ENCODE measurements at regions not wholly inside any gene's neighbourhood (a gene's known extent, or its start where the extent isn't known, plus 50 kb on each side); places are given as distances from the start of the nearest gene placed in this dataset.

GRCh38 chr11:70603756-70604211, 205.5 kb downstream of the CTTN start:
- H3K9me3 ChIP-seq (ENCODE audit: low read length) = no peaks in the 10 kb centered on the region
- no peaks in the 10 kb centered on the region for H3K27me3 ChIP-seq (ENCODE audit: insufficient read depth, low read depth, low read length)
- no peak overlapping the region for H3K4me3 ChIP-seq (ENCODE audit: low read length)
- H3K4me2 ChIP-seq (ENCODE audit: low read length) = no peak overlapping the region
- no peaks in the 10 kb centered on the region for H3K36me3 ChIP-seq (ENCODE audit: insufficient read depth, low read length)
- peaks cover 5% of the 10 kb centered on the region for H4K20me1 ChIP-seq (ENCODE audit: insufficient read depth)
- H3K27ac ChIP-seq (ENCODE audit: low read length) = no peak overlapping the region
- H3F3A ChIP-seq (ENCODE audit: insufficient read depth, low read length, poor library complexity, severe bottlenecking) = no peaks in the 10 kb centered on the region
- peaks cover 2% of the 10 kb centered on the region for H3K79me2 ChIP-seq (replicated peaks; ENCODE audit: insufficient read depth, low read length)
- no peaks in the 10 kb centered on the region for H3K9me2 ChIP-seq (ENCODE audit: insufficient read depth, low read length)
- no peak overlapping the region for H3K9ac ChIP-seq (ENCODE audit: low read length)
- no peak for TF ChIP-seq TAF1 (IDR thresholded peaks at IDR 0.05; ENCODE audit: low read depth)
- TF ChIP-seq, protein P1, sequence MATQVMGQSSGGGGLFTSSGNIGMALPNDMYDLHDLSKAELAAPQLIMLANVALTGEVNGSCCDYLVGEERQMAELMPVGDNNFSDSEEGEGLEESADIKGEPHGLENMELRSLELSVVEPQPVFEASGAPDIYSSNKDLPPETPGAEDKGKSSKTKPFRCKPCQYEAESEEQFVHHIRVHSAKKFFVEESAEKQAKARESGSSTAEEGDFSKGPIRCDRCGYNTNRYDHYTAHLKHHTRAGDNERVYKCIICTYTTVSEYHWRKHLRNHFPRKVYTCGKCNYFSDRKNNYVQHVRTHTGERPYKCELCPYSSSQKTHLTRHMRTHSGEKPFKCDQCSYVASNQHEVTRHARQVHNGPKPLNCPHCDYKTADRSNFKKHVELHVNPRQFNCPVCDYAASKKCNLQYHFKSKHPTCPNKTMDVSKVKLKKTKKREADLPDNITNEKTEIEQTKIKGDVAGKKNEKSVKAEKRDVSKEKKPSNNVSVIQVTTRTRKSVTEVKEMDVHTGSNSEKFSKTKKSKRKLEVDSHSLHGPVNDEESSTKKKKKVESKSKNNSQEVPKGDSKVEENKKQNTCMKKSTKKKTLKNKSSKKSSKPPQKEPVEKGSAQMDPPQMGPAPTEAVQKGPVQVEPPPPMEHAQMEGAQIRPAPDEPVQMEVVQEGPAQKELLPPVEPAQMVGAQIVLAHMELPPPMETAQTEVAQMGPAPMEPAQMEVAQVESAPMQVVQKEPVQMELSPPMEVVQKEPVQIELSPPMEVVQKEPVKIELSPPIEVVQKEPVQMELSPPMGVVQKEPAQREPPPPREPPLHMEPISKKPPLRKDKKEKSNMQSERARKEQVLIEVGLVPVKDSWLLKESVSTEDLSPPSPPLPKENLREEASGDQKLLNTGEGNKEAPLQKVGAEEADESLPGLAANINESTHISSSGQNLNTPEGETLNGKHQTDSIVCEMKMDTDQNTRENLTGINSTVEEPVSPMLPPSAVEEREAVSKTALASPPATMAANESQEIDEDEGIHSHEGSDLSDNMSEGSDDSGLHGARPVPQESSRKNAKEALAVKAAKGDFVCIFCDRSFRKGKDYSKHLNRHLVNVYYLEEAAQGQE (IDR thresholded peaks at IDR 0.05; ENCODE audit: borderline replicate concordance) = no peak
- TF ChIP-seq, protein P2, sequence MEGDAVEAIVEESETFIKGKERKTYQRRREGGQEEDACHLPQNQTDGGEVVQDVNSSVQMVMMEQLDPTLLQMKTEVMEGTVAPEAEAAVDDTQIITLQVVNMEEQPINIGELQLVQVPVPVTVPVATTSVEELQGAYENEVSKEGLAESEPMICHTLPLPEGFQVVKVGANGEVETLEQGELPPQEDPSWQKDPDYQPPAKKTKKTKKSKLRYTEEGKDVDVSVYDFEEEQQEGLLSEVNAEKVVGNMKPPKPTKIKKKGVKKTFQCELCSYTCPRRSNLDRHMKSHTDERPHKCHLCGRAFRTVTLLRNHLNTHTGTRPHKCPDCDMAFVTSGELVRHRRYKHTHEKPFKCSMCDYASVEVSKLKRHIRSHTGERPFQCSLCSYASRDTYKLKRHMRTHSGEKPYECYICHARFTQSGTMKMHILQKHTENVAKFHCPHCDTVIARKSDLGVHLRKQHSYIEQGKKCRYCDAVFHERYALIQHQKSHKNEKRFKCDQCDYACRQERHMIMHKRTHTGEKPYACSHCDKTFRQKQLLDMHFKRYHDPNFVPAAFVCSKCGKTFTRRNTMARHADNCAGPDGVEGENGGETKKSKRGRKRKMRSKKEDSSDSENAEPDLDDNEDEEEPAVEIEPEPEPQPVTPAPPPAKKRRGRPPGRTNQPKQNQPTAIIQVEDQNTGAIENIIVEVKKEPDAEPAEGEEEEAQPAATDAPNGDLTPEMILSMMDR (IDR thresholded peaks at IDR 0.05; ENCODE audit: poor library complexity, severe bottlenecking) = no peak
- no peak for TF ChIP-seq MXI1 (conservative IDR thresholded peaks at IDR 0.05; ENCODE audit: poor library complexity, severe bottlenecking)
- H2AFZ ChIP-seq (ENCODE audit: low read depth, low read length) = no peak overlapping the region

GRCh38 chr11:70604221-70604620, 205.9 kb downstream of the CTTN start:
- no peaks in the 10 kb centered on the region for H3K27me3 ChIP-seq (ENCODE audit: insufficient read depth, low read depth, low read length)
- H3K4me3 ChIP-seq (ENCODE audit: low read length) = no peak overlapping the region
- H3F3A ChIP-seq (ENCODE audit: insufficient read depth, low read length, poor library complexity, severe bottlenecking) = no peaks in the 10 kb centered on the region
- no peaks in the 10 kb centered on the region for H3K36me3 ChIP-seq (ENCODE audit: insufficient read depth, low read length)
- no peak overlapping the region for H3K9ac ChIP-seq (ENCODE audit: low read length)
- no peak overlapping the region for H3K27ac ChIP-seq (ENCODE audit: low read length)
- H3K9me2 ChIP-seq (ENCODE audit: insufficient read depth, low read length) = no peaks in the 10 kb centered on the region
- peaks cover 2% of the 10 kb centered on the region for H3K79me2 ChIP-seq (replicated peaks; ENCODE audit: insufficient read depth, low read length)
- no peak overlapping the region for H3K4me2 ChIP-seq (ENCODE audit: low read length)
- H4K20me1 ChIP-seq (ENCODE audit: insufficient read depth) = peaks cover 5% of the 10 kb centered on the region
- no peaks in the 10 kb centered on the region for H3K9me3 ChIP-seq (ENCODE audit: low read length)
- H2AFZ ChIP-seq (ENCODE audit: low read depth, low read length) = no peak overlapping the region
- TF ChIP-seq MXI1 (conservative IDR thresholded peaks at IDR 0.05; ENCODE audit: poor library complexity, severe bottlenecking) = no peak
- TF ChIP-seq EP300 (conservative IDR thresholded peaks at IDR 0.05; ENCODE audit: poor library complexity, severe bottlenecking) = no peak

DNA sequence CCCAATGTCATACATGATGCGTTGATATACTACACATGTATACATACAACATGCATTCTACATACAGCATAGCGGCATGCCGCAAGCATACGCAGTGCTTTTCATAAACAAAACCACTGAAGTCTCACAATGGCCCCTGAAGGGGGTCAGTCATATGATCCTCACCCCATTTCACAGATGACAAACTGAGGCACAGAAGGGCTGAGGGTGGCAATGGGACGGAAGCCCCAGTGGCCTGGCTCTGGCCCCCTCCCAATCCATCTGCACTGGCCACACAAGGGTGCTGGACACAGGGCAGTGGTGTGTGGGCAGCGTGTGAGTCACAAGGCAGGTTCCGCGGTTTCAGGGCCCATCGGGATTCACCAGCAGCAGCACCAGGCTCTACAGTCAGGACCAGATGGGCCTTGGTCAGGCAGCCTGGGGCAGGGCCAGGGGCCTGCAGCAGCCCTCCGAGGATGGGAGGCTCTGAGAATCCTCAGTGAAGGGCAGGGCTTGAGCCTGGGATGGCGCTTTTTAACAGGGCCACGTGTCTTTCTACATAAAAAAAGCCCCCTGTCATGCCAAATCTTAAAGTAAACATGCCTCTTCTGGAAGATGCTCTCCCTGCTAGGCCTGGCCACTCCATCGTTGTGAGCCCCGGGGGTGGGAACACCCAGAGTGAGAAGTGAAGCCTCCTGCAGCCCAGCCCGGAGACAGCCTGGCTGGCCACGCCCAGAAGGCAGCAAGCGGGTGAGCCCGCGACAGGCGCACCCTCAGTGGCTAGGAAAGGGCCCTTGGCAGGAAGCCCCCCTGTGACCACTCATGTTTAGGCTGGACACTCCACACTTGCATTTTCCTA, 206.5 kb downstream of the CTTN start:
- Histone ChIP-seq H3F3A (ENCODE audit: insufficient read depth, low read length, poor library complexity, severe bottlenecking) (no peaks in the 10 kb centered on the region), H4K20me1 (ENCODE audit: insufficient read depth) (peaks cover 5% of the 10 kb centered on the region), H3K27me3 (ENCODE audit: insufficient read depth, low read depth, low read length) (no peaks in the 10 kb centered on the region), H3K9me3 (ENCODE audit: low read length) (no peaks in the 10 kb centered on the region), H2AFZ (ENCODE audit: low read depth, low read length) (no peak overlapping the region), H3K9me2 (ENCODE audit: insufficient read depth, low read length) (no peaks in the 10 kb centered on the region), H3K4me2 (ENCODE audit: low read length) (no peak overlapping the region), H3K79me2 (replicated peaks; ENCODE audit: insufficient read depth, low read length) (peaks cover 2% of the 10 kb centered on the region), H3K9ac (ENCODE audit: low read length) (no peak overlapping the region), H3K4me3 (ENCODE audit: low read length) (no peak overlapping the region), H3K27ac (ENCODE audit: low read length) (no peak overlapping the region), H3K36me3 (ENCODE audit: insufficient read depth, low read length) (no peaks in the 10 kb centered on the region)
- TF ChIP-seq RAD21 (conservative IDR thresholded peaks at IDR 0.05) (no peak), TAF1 (IDR thresholded peaks at IDR 0.05; ENCODE audit: low read depth) (no peak), SMC3 (conservative IDR thresholded peaks at IDR 0.05; ENCODE audit: poor library complexity) (no peak), EP300 (conservative IDR thresholded peaks at IDR 0.05; ENCODE audit: poor library complexity, severe bottlenecking) (no peak), EZH2 (IDR thresholded peaks at IDR 0.05; ENCODE audit: borderline replicate concordance, insufficient read depth, low read length, poor library complexity, severe bottlenecking) (no peak), MXI1 (conservative IDR thresholded peaks at IDR 0.05; ENCODE audit: poor library complexity, severe bottlenecking) (no peak), POLR2AphosphoS5 (IDR thresholded peaks at IDR 0.05) (no peak)
- TF ChIP-seq, protein P2 (IDR thresholded peaks at IDR 0.05; ENCODE audit: poor library complexity, severe bottlenecking) = no peak
- TF ChIP-seq, protein P1 (IDR thresholded peaks at IDR 0.05; ENCODE audit: borderline replicate concordance) = no peak
